ENCODE measurements at regions not wholly inside any gene's neighbourhood (a gene's known extent, or its start where the extent isn't known, plus 50 kb on each side); places are given as distances from the start of the nearest gene placed in this dataset.

DNA sequence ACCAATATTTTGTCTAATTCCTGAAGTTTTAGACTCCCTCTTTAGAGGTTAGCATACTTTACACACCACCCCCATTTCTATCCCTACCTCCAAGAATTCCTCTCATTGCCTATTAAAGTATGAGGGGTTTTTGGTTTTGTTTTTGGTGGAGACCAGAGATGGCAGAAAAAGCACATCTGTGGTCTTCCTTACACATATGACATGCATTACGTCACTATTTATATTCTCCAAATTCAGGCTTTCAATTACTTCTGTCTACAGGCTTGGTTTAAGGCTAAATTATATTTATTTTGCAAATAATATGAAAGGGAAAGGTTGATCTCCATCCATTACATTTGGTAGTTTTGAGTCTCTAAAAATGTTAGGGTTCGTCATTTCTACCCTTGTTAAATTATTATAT, 674.6 kb downstream of the LMO4 start:
- Histone ChIP-seq H3K27me3 (ENCODE audit: control insufficient read depth, insufficient read depth, low read length) (no peaks in the 10 kb centered on the region), H3K9ac (ENCODE audit: low read depth, low read length) (no peak overlapping the region), H3K36me3 (ENCODE audit: insufficient read depth, low read length) (no peaks in the 10 kb centered on the region), H3K9me3 (replicated peaks; ENCODE audit: low read length) (no peaks in the 10 kb centered on the region), H3K4me3 (ENCODE audit: low read length) (no peak overlapping the region), H3K4me1 (ENCODE audit: control insufficient read depth, insufficient read depth, low read length) (peaks cover 16% of the 10 kb centered on the region), H3K4me2 (ENCODE audit: low read length) (no peak overlapping the region)

DNA sequence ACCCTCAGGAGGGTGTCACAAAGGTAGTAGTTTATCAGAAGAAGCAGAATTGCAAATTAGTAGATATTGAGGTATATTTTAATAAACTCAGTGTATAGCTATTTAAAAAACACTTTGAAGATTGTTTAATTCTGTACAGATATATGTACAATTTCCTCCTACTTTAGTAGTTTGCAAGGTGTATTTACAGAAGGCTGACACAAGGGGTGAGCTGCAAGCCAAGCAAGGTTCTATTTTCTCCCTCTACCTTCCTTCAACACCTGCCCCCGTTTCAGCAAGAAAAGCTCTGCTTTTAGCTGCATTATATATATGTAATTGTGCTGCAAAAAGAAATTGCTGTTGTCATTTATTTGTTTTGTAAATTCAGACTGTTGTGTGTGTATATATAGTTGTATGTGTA, 674.2 kb upstream of the PKN2 start:
- Histone ChIP-seq H3K4me3 (ENCODE audit: low read length) (no peak overlapping the region), H3K9me3 (replicated peaks; ENCODE audit: low read length) (no peaks in the 10 kb centered on the region), H3K9ac (ENCODE audit: low read depth, low read length) (no peak overlapping the region), H3K27me3 (ENCODE audit: control insufficient read depth, insufficient read depth, low read length) (no peaks in the 10 kb centered on the region), H3K4me2 (ENCODE audit: low read length) (no peak overlapping the region), H3K4me1 (ENCODE audit: control insufficient read depth, insufficient read depth, low read length) (no peaks in the 10 kb centered on the region), H3K36me3 (ENCODE audit: insufficient read depth, low read length) (no peaks in the 10 kb centered on the region)

DNA sequence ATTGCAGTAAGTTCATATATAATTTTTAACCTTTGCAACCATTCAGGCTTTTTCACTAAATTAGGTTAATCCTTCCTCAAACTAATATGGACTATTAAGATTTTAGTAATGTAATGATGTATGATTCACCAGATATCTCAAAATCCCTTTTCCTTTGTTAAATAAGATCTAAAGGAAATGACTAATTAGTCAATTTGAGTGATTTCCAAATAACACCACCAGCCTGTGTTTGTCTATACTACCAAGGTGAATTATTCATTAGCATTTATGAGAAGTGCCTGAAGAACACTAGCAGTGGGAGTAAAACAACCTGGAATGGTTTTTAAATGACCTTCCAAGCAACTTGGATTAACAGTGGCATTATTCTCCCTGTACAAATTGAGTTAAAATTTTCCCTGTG, 670.6 kb upstream of the PKN2 start:
- Histone ChIP-seq H3K4me1 (ENCODE audit: control insufficient read depth, insufficient read depth, low read length) (no peaks in the 10 kb centered on the region), H3K4me3 (ENCODE audit: low read length) (no peak overlapping the region), H3K27me3 (ENCODE audit: control insufficient read depth, insufficient read depth, low read length) (no peaks in the 10 kb centered on the region), H3K4me2 (ENCODE audit: low read length) (no peak overlapping the region), H3K9me3 (replicated peaks; ENCODE audit: low read length) (no peaks in the 10 kb centered on the region), H3K36me3 (ENCODE audit: insufficient read depth, low read length) (no peaks in the 10 kb centered on the region), H3K9ac (ENCODE audit: low read depth, low read length) (no peak overlapping the region)

DNA sequence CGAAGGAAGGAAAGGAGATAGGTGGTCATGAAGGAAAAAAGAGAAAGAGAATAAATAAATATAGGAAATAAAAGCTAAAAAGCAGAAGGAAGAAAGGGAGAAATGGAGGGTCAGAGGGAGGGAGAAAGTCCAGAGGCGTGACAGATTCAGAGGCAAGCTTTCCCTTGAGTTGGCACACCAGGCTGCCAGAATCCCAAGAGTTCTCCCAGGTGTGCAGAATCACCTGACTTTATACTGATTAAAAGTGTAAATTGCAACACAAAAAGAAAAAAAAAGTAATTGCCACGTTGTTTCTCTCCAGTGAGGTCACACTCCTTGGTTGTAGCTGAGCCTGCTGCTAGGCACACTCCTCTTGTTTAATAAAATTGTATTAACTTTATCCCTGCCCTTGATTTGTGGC, 669.9 kb upstream of the PKN2 start:
- Histone ChIP-seq H3K4me1 (ENCODE audit: control insufficient read depth, insufficient read depth, low read length) (no peaks in the 10 kb centered on the region), H3K36me3 (ENCODE audit: insufficient read depth, low read length) (no peaks in the 10 kb centered on the region), H3K9ac (ENCODE audit: low read depth, low read length) (no peak overlapping the region), H3K27me3 (ENCODE audit: control insufficient read depth, insufficient read depth, low read length) (no peaks in the 10 kb centered on the region), H3K4me2 (ENCODE audit: low read length) (no peak overlapping the region), H3K9me3 (replicated peaks; ENCODE audit: low read length) (no peaks in the 10 kb centered on the region), H3K4me3 (ENCODE audit: low read length) (no peak overlapping the region)

DNA sequence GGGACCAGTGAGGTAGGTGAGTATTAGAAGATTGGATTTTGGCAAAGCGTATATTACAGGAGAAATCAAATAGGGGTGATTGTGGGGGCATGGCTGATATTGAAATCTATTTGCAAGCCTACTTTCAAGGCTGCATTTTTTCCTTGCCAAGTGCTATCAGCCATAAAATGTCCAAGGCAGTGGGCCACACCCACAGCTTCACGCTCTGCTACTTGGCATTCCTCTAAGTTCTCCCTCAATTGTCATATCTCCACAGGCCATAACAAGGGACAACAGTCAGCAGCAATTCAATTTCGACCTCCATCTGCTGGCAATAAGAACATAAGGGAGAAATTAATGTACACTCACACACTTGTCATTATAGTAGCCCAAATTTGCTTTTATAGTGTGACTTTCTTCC, 667.1 kb upstream of the PKN2 start:
- no peak overlapping the region for H3K4me2 ChIP-seq (ENCODE audit: low read length)
- no peaks in the 10 kb centered on the region for H3K27me3 ChIP-seq (ENCODE audit: control insufficient read depth, insufficient read depth, low read length)
- no peaks in the 10 kb centered on the region for H3K4me1 ChIP-seq (ENCODE audit: control insufficient read depth, insufficient read depth, low read length)
- no peak overlapping the region for H3K4me3 ChIP-seq (ENCODE audit: low read length)
- no peaks in the 10 kb centered on the region for H3K36me3 ChIP-seq (ENCODE audit: insufficient read depth, low read length)
- H3K9me3 ChIP-seq (replicated peaks; ENCODE audit: low read length), result no peaks in the 10 kb centered on the region
- no peak overlapping the region for H3K9ac ChIP-seq (ENCODE audit: low read depth, low read length)

DNA sequence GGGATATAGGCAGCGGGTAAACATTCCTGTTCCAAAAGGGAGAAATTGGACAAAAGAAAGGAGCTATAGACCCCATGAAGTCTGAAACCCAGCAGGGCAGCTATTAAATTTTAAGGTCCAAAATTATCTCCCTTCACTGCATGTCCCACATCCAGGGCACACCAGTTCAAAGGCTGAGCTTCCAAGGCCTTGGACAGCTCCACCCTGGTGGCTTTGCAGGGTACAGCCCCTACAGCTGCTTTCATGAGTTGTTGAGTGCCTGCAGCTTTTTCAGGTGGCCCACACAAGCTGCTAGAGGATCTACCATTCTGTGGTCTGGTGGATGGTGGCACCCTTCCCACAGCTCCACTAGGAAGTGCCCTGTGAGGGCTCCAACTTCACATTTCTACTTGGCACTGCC, 662.5 kb upstream of the PKN2 start:
- H3K27me3 ChIP-seq (ENCODE audit: control insufficient read depth, insufficient read depth, low read length), result no peaks in the 10 kb centered on the region
- no peak overlapping the region for H3K9ac ChIP-seq (ENCODE audit: low read depth, low read length)
- no peaks in the 10 kb centered on the region for H3K36me3 ChIP-seq (ENCODE audit: insufficient read depth, low read length)
- no peak overlapping the region for H3K4me3 ChIP-seq (ENCODE audit: low read length)
- H3K4me2 ChIP-seq (ENCODE audit: low read length), result no peak overlapping the region
- H3K4me1 ChIP-seq (ENCODE audit: control insufficient read depth, insufficient read depth, low read length), result no peaks in the 10 kb centered on the region
- no peaks in the 10 kb centered on the region for H3K9me3 ChIP-seq (replicated peaks; ENCODE audit: low read length)

DNA sequence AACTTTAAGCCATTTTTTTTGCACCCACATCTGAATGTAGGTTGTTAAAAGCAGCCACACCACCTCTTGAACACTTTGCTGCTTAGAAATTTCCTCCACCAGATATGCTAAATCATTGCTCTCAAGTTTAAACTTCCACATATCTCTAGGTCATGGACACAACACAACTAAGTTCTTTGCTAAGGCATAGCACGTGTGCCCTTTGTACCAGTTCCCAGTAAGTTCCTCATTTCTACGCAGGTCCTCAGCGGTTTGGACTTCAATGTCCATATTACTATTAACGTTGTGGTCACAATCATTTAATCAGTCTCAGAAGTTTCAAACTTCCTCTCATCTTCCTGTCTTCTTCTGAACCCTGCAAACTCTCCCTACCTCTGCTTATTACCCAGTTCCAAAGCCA, 661.6 kb upstream of the PKN2 start:
- Histone ChIP-seq H3K9ac (ENCODE audit: low read depth, low read length) (no peak overlapping the region), H3K36me3 (ENCODE audit: insufficient read depth, low read length) (no peaks in the 10 kb centered on the region), H3K4me3 (ENCODE audit: low read length) (no peak overlapping the region), H3K27me3 (ENCODE audit: control insufficient read depth, insufficient read depth, low read length) (no peaks in the 10 kb centered on the region), H3K4me1 (ENCODE audit: control insufficient read depth, insufficient read depth, low read length) (no peaks in the 10 kb centered on the region), H3K4me2 (ENCODE audit: low read length) (no peak overlapping the region), H3K9me3 (replicated peaks; ENCODE audit: low read length) (no peaks in the 10 kb centered on the region)

DNA sequence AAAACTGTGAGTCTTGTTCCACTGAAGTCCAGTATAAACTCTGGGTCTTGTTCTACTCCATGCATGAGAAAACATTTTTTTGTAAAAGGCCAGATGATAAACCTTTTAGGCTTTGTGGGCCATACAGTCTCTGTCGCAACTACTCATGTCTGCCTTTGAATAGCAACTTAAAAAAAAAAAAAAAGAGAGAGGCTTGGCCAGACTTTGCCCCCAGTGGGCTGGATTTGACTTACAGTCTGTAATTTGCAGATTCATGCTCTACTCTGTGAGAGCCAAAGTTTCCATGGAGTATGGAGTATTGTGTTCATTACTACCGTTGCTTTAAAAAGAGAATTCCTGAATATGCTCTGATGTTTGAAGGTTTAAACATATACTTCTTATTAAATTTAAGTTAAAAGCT, 654.9 kb upstream of the PKN2 start:
- H3K9me3 ChIP-seq (replicated peaks; ENCODE audit: low read length), result no peaks in the 10 kb centered on the region

DNA sequence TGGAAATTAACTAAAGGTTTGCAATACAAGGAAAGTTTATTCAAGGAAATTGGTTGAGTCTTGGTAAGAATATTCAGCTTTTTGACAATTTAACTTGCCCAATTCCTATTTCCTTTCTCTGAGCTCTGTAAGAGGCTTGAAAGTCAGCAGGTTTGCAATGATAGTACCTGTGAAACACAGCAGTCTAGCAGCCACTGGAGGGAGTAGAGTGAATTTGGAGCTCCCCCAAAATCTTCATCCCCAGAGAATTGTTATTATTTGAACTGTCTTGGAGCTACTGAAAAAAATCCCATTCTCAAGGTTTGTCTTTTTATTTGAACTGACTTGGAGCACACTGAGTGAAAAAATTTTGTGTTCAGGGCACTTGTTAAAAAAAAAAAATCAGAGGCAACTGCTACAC, 654.2 kb upstream of the PKN2 start:
- no peaks in the 10 kb centered on the region for H3K9me3 ChIP-seq (replicated peaks; ENCODE audit: low read length)
- no peak overlapping the region for H3K4me3 ChIP-seq (ENCODE audit: low read length)
- H3K36me3 ChIP-seq (ENCODE audit: insufficient read depth, low read length), result no peaks in the 10 kb centered on the region
- H3K27me3 ChIP-seq (ENCODE audit: control insufficient read depth, insufficient read depth, low read length), result no peaks in the 10 kb centered on the region
- no peak overlapping the region for H3K4me2 ChIP-seq (ENCODE audit: low read length)
- no peaks in the 10 kb centered on the region for H3K4me1 ChIP-seq (ENCODE audit: control insufficient read depth, insufficient read depth, low read length)
- no peak overlapping the region for H3K9ac ChIP-seq (ENCODE audit: low read depth, low read length)

More for the DNA sequence above, 654.9 kb upstream of the PKN2 start:
- no peaks in the 10 kb centered on the region for H3K36me3 ChIP-seq (ENCODE audit: insufficient read depth, low read length)
- no peak overlapping the region for H3K9ac ChIP-seq (ENCODE audit: low read depth, low read length)
- H3K4me2 ChIP-seq (ENCODE audit: low read length), result no peak overlapping the region
- no peaks in the 10 kb centered on the region for H3K27me3 ChIP-seq (ENCODE audit: control insufficient read depth, insufficient read depth, low read length)
- H3K4me3 ChIP-seq (ENCODE audit: low read length), result no peak overlapping the region
- H3K4me1 ChIP-seq (ENCODE audit: control insufficient read depth, insufficient read depth, low read length), result no peaks in the 10 kb centered on the region

DNA sequence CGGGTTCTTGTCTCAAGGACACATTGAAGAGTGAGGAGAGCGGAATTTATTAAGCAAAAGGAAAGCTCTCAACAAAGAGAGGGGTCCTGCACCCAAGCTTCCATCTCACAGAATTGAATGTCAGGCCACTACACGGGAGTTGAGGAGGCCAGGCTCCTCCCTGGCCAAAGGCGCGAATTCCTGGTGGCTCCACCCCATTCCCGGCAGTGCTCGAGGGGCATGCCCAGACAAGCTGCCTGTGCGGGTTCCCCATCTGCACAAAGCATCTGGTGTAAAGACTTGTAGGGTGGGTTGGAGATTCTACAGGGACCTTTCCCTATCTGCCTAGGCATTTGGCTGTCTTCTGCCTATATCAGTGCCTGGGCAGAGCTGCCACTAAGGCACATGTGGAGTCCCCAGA, 648.5 kb upstream of the PKN2 start:
- Histone ChIP-seq H3K9me3 (replicated peaks; ENCODE audit: low read length) (no peaks in the 10 kb centered on the region), H3K4me3 (ENCODE audit: low read length) (no peak overlapping the region), H3K27me3 (ENCODE audit: control insufficient read depth, insufficient read depth, low read length) (no peaks in the 10 kb centered on the region), H3K36me3 (ENCODE audit: insufficient read depth, low read length) (no peaks in the 10 kb centered on the region), H3K4me2 (ENCODE audit: low read length) (no peak overlapping the region), H3K9ac (ENCODE audit: low read depth, low read length) (no peak overlapping the region), H3K4me1 (ENCODE audit: control insufficient read depth, insufficient read depth, low read length) (no peaks in the 10 kb centered on the region)

DNA sequence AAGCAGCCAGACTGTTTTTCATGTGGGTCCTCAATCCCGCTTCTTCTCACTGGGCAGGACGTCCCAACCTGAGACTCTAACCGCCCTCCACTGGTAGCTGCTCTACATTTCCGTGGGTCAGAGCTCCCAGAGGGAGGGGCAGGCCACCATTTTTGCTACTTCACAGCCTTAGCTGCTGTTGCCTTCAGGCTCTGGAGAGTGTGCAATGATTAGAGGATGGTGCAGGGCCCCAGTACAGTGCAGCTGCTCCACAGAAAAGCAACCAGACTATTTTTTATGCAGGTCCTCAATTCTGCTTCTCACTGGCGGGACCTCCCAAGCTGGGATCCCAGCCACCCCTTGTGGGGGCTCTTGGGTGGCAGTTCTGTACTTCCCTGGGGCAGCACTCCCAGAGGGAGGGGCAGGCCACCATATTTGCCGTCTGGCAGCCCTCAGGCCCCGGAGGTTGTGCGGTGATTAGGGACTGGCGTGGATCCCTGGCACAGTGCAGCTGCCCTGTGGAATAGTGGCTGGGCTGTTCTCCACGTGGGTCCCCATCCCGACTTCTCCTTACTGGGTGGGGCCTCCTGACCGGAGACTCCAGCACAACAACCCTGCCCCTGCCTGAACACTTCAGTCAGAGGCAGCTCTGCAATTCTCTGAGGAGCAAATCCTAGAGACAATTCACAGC, 647.6 kb upstream of the PKN2 start:
- no peak overlapping the region for H3K9ac ChIP-seq (ENCODE audit: low read depth, low read length)
- H3K9me3 ChIP-seq (replicated peaks; ENCODE audit: low read length), result no peaks in the 10 kb centered on the region
- H3K27me3 ChIP-seq (ENCODE audit: control insufficient read depth, insufficient read depth, low read length), result no peaks in the 10 kb centered on the region
- no peaks in the 10 kb centered on the region for H3K36me3 ChIP-seq (ENCODE audit: insufficient read depth, low read length)
- no peak overlapping the region for H3K4me3 ChIP-seq (ENCODE audit: low read length)
- H3K4me1 ChIP-seq (ENCODE audit: control insufficient read depth, insufficient read depth, low read length), result no peaks in the 10 kb centered on the region
- H3K4me2 ChIP-seq (ENCODE audit: low read length), result no peak overlapping the region

DNA sequence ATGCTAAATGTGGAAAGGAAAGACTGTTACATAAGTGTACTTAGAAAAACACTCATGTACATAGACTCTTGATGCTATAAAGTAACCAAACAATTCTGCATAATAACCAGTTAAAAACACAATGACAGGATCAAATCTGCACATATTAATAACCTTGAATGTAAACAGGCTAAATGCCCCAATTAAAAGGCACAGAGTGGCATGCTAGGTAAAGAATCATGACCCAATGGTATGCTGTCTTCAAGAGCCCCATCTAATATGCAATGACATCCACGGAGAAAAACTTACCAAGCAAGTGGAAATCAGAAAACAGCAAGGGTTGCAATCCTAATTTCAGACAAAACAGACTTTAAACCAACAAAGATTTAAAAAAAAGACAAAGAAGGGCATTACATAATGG, 644.8 kb upstream of the PKN2 start:
- Histone ChIP-seq H3K9me3 (replicated peaks; ENCODE audit: low read length) (no peaks in the 10 kb centered on the region), H3K4me2 (ENCODE audit: low read length) (no peak overlapping the region), H3K4me3 (ENCODE audit: low read length) (no peak overlapping the region), H3K27me3 (ENCODE audit: control insufficient read depth, insufficient read depth, low read length) (no peaks in the 10 kb centered on the region), H3K9ac (ENCODE audit: low read depth, low read length) (no peak overlapping the region), H3K4me1 (ENCODE audit: control insufficient read depth, insufficient read depth, low read length) (no peaks in the 10 kb centered on the region), H3K36me3 (ENCODE audit: insufficient read depth, low read length) (no peaks in the 10 kb centered on the region)
